ENCODE measurements at regions not wholly inside any gene's neighbourhood (a gene's known extent, or its start where the extent isn't known, plus 50 kb on each side); places are given as distances from the start of the nearest gene placed in this dataset.

GRCh38 chr4:28317221-28317620 lies 1456.6 kb downstream of the STIM2 start:
- TF ChIP-seq CTCF (conservative IDR thresholded peaks at IDR 0.05 in 1 of 2, IDR thresholded peaks at IDR 0.05 in 1 of 2; ENCODE audit: low read depth in 1 of 2, low read length in 2 of 2) (no peak), EZH2 (IDR thresholded peaks at IDR 0.05; ENCODE audit: low read length, missing control alignments) (no peak)

Measured in fibroblast of lung (primary cell).